BLaER1 treated with 17β-estradiol and CSF1 and Interleukin-3, amounts not matched to agents 10 nM and 100 nM (cell line): ENCODE measurements at regions not wholly inside any gene's neighbourhood (a gene's known extent, or its start where the extent isn't known, plus 50 kb on each side); places are given as distances from the start of the nearest gene placed in this dataset.
"Not testable (repeated sequence)": the region's sequence is repeated elsewhere in the genome, so short reads cannot be mapped to it uniquely, and the experiment has no call there.

Experiments
- H3K27ac ChIP-seq, 11 experiments: shearing (Covaris generic); formaldehyde crosslinking; 2 replicates each; pipeline ENCODE4 v1.8.1; 2022
- H3K27me3 ChIP-seq, 11 experiments: shearing (Covaris generic); formaldehyde crosslinking; 2 replicates each; pipeline ENCODE4 v1.8.1; 2022
- H3K36me3 ChIP-seq, 11 experiments: shearing (Covaris generic); formaldehyde crosslinking; 2 replicates each; pipeline ENCODE4 v1.8.1; 2022
- H3K4me1 ChIP-seq, 10 experiments: shearing (Covaris generic); formaldehyde crosslinking; 2 replicates each; pipeline ENCODE4 v1.8.1; 2022
- H3K4me2 ChIP-seq, 11 experiments: shearing (Covaris generic); formaldehyde crosslinking; 2 replicates each; pipeline ENCODE4 v1.8.1; 2022
- H3K4me3 ChIP-seq, 10 experiments: shearing (Covaris generic); formaldehyde crosslinking; 2 replicates each; pipeline ENCODE4 v1.8.1; 2022
- H3K9ac ChIP-seq, 11 experiments: shearing (Covaris generic); formaldehyde crosslinking; 2 replicates each; pipeline ENCODE4 v1.8.1; 2022
- H3K9me3 ChIP-seq, 11 experiments: shearing (Covaris generic); formaldehyde crosslinking; replicated peaks in 1 of 11; 2 replicates each; pipeline ENCODE4 v1.8.1; 2022
- H4K20me1 ChIP-seq, 11 experiments: shearing (Covaris generic); formaldehyde crosslinking; 2 replicates each; pipeline ENCODE4 v1.8.1; 2022
- Cebpa-rat ChIP-seq, 11 experiments: shearing (Covaris generic); IDR thresholded peaks; 2 replicates each; pipeline ENCODE4 v1.8.1; 2022

GRCh38 chr21:28063241-28064216 lies 929.1 kb downstream of the LTN1 start:
- Histone ChIP-seq H4K20me1 (no peaks in the 10 kb centered on the region), H3K27me3 (no peaks in the 10 kb centered on the region), H3K27ac (no peak overlapping the region), H3K36me3 (no peaks in the 10 kb centered on the region), H3K4me2 (no peak overlapping the region), H3K4me3 (no peak overlapping the region), H3K9ac (no peak overlapping the region), H3K9me3 (peaks cover 0 to 7% (median 0%) of the 10 kb centered on the region in 11 experiments; a peak in 2 of 22 replicates), H3K4me1 (peaks cover 18 to 27% (median 23%) of the 10 kb centered on the region in 10 experiments)
- TF ChIP-seq Cebpa-rat (IDR thresholded peaks at IDR 0.05): no peak

DNA sequence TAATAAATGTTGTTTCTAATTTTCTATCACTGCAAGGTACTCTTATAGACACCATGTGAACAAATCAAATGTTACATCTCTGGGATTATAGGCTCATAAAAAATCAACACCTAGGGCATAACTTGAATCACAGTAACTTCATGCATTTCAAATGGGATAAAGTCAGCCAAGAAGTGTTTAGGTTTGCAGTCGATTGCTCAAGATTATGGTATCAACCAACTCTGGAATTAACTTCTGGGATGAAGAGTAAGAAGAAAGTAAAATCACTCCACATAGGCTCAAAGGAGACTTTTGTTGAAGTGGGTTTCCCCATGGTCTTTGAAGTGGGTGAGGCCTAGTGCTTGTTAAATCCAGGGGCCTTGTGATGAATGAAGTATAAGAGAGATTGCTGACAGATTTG lies 939.7 kb downstream of the LTN1 start:
- H3K4me2 ChIP-seq, H3K36me3 ChIP-seq, H3K9ac ChIP-seq, H3K4me1 ChIP-seq, H3K9me3 ChIP-seq, H3K4me3 ChIP-seq, H3K27ac ChIP-seq, H4K20me1 ChIP-seq, H3K27me3 ChIP-seq: not testable (repeated sequence)

DNA sequence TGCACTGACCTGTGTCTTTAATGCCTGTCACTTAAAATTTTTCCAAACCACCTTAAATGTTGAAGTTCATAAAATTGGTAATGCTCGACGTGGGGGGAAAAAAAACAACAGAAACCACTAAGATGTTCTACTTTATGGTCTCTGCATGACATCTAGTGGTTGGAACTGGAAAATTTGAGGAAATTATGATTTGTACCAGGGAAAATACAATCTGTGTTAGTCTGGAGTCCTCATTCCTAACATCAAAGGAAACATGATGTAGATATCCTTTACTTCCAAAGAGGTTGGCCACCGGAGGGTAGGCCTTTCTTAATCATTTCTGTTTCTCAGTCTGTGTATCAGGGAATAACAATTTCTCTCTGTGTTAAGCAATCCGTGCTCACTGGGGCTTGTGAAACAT lies 941.0 kb downstream of the LTN1 start:
- not testable (repeated sequence) for H3K9me3 ChIP-seq, H3K4me1 ChIP-seq, H4K20me1 ChIP-seq, H3K36me3 ChIP-seq, H3K9ac ChIP-seq, H3K27me3 ChIP-seq, H3K27ac ChIP-seq, H3K4me3 ChIP-seq
- H3K4me2 ChIP-seq: peak overlapping the region in 2 of 11 experiments; percentile 40 to 56; a peak in 3 of 22 replicates

- not testable (repeated sequence) for H3K27ac ChIP-seq, H3K9ac ChIP-seq, H3K4me1 ChIP-seq, H3K27me3 ChIP-seq, H3K36me3 ChIP-seq, H3K4me3 ChIP-seq, H3K4me2 ChIP-seq, H4K20me1 ChIP-seq
- peaks cover 8 to 21% (median 14%) of the 10 kb centered on the region in 11 experiments for H3K9me3 ChIP-seq
Measured at GRCh38 chr21:28035692-28036091, 957.0 kb downstream of the LTN1 start.

DNA sequence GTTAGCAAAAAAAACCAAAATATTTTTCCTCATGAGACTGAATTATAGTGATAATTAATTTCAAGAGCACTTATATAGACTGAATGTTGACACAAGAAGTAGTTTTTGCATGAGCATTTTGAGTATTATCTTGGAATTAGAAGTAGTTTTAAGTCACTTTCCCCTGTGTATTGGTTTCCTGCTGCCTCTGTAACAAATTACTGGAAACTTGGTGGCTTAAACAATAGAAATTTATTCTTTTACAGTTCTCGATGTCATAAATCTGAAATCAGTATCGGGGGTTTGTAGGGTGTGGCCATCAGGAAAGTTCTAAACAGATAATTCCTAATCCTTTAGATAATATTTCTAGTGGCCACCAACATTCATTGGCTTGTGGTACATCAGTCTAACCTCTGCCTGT lies 957.8 kb downstream of the LTN1 start:
- not testable (repeated sequence) for H3K4me2 ChIP-seq, H3K4me1 ChIP-seq, H3K4me3 ChIP-seq, H3K27me3 ChIP-seq, H4K20me1 ChIP-seq, H3K36me3 ChIP-seq, H3K27ac ChIP-seq, H3K9ac ChIP-seq
- H3K9me3 ChIP-seq: peaks cover 16 to 29% (median 22%) of the 10 kb centered on the region in 11 experiments

- H4K20me1 ChIP-seq, H3K36me3 ChIP-seq, H3K9ac ChIP-seq, H3K27me3 ChIP-seq, H3K4me3 ChIP-seq, H3K4me2 ChIP-seq, H3K4me1 ChIP-seq, H3K27ac ChIP-seq: not testable (repeated sequence)
- peaks cover 21 to 34% (median 26%) of the 10 kb centered on the region in 11 experiments for H3K9me3 ChIP-seq
Measured at GRCh38 chr21:28034334-28034733, 958.3 kb downstream of the LTN1 start.

DNA sequence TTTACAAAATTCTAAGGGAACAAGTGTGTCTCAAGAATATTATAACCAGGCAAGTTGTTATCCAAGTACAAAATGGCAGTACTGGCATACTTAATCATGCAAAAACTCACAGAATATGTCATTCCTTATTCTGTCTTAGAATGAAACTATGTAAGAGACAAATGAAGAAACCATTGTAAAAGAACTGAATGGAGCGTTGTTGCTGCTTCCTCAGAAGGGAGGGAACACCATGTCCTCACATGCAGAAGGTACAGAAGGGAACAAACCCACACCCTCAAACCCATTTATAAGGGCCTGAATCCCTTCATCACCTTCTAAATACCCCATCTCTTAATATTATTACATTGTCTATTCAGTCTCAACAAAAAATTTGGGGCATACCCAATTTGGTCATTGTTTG lies 960.0 kb downstream of the LTN1 start:
- H3K4me1 ChIP-seq, H3K27me3 ChIP-seq, H3K4me2 ChIP-seq, H3K27ac ChIP-seq, H4K20me1 ChIP-seq, H3K9ac ChIP-seq, H3K4me3 ChIP-seq, H3K36me3 ChIP-seq: not testable (repeated sequence)
- H3K9me3 ChIP-seq: peaks cover 18 to 29% (median 22%) of the 10 kb centered on the region in 11 experiments

DNA sequence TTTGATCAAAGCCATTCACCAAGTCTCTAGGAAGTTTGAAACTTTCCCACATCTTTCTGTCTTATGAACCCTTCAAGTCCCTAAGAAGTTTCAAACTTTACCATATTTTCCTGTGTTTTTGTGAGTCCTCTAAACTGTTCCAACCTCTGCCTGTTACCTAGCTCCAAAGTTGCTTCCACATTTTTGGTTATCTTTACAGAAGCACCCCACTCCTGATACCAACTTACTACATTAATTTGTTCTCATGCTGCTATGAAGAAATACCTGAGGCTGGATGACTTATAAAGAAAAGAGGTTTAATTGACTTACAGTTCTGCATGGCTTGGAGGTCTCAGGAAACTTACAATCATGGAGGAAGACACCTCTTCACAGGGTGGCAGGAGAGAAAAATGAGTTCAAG lies 961.6 kb downstream of the LTN1 start:
- H3K27ac ChIP-seq, H3K36me3 ChIP-seq, H3K4me3 ChIP-seq, H3K4me1 ChIP-seq, H3K27me3 ChIP-seq, H3K4me2 ChIP-seq, H4K20me1 ChIP-seq, H3K9ac ChIP-seq: not testable (repeated sequence)
- peaks cover 18 to 30% (median 22%) of the 10 kb centered on the region in 11 experiments for H3K9me3 ChIP-seq

DNA sequence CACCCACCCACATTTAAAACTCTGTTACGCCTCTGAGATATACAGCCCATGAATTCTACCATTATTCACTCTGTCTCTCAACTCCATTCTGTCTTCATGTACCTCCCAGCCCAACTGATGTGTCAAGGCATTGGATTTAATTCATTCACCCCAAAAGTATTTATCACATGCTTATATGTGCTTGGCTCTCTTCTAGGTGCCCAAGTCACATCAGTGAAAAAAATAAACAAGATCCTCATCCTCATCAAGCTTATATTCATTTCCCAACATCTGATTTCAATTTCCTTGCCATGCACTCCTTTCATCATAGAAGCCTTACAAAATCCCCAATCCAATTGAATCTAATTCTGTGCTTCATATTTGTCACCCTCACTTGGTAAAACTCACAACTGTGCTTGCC lies 967.6 kb downstream of the LTN1 start:
- Histone ChIP-seq H3K4me1 (no peaks in the 10 kb centered on the region), H3K4me2 (no peak overlapping the region), H3K36me3 (no peaks in the 10 kb centered on the region), H3K27ac (no peak overlapping the region), H3K4me3 (no peak overlapping the region), H3K9ac (no peak overlapping the region), H3K27me3 (no peaks in the 10 kb centered on the region), H3K9me3 (peaks cover 4 to 15% (median 8%) of the 10 kb centered on the region in 11 experiments), H4K20me1 (no peaks in the 10 kb centered on the region)
- TF ChIP-seq Cebpa-rat (IDR thresholded peaks at IDR 0.05): no peak
